OCI-LY7 (cell line): ENCODE measurements at regions not wholly inside any gene's neighbourhood (a gene's known extent, or its start where the extent isn't known, plus 50 kb on each side); places are given as distances from the start of the nearest gene placed in this dataset.
"Not testable (repeated sequence)": the region's sequence is repeated elsewhere in the genome, so short reads cannot be mapped to it uniquely, and the experiment has no call there.

Experiments
- EZH2phosphoT487 ChIP-seq: fragments of 200-600 bp; sonication (generic); IDR thresholded peaks from 2 replicates; pipeline ENCODE4 v1.6.1; 2018; ENCODE audit warnings: low read depth, borderline replicate concordance, mild to moderate bottlenecking, mixed run types, antibody characterized with exemption, low read length, moderate library complexity, mixed read lengths
- TF ChIP-seq, protein P1 (sequence below): fragments of 200-600 bp; sonication (generic); conservative IDR thresholded peaks from 2 replicates; pipeline ENCODE4 v1.5.1; 2014; ENCODE audit warnings: mild to moderate bottlenecking, antibody characterized with exemption, low read length, moderate library complexity, mixed read lengths

- TF ChIP-seq, protein P1, sequence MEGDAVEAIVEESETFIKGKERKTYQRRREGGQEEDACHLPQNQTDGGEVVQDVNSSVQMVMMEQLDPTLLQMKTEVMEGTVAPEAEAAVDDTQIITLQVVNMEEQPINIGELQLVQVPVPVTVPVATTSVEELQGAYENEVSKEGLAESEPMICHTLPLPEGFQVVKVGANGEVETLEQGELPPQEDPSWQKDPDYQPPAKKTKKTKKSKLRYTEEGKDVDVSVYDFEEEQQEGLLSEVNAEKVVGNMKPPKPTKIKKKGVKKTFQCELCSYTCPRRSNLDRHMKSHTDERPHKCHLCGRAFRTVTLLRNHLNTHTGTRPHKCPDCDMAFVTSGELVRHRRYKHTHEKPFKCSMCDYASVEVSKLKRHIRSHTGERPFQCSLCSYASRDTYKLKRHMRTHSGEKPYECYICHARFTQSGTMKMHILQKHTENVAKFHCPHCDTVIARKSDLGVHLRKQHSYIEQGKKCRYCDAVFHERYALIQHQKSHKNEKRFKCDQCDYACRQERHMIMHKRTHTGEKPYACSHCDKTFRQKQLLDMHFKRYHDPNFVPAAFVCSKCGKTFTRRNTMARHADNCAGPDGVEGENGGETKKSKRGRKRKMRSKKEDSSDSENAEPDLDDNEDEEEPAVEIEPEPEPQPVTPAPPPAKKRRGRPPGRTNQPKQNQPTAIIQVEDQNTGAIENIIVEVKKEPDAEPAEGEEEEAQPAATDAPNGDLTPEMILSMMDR, result not testable (repeated sequence)
- TF ChIP-seq EZH2phosphoT487, result not testable (repeated sequence)
These were observed 608.6 kb downstream of the RFPL4B start for GRCh38 chr6:112955743-112956142.
